Vagina (tissue), 2 donors: ENCODE measurements at regions not wholly inside any gene's neighbourhood (a gene's known extent, or its start where the extent isn't known, plus 50 kb on each side); places are given as distances from the start of the nearest gene placed in this dataset.

Experiments
- DNase-seq, 2 donors: peaks; one replicate each; pipeline ENCODE4 v3.0.0-alpha.2; 2017; ENCODE audit errors: extremely low spot score in 2 of 2
- H3K27ac ChIP-seq: fragments of 200-600 bp; sonication (generic); one replicate; pipeline ENCODE4 v1.5.1; 2019
- H3K27me3 ChIP-seq: fragments of 200-600 bp; sonication (generic); one replicate; pipeline ENCODE4 v1.5.1; 2019
- H3K36me3 ChIP-seq, 2 donors: fragments of 200-600 bp; sonication (generic); one replicate each; pipeline ENCODE4 v1.5.1; 2017 to 2019
- H3K4me1 ChIP-seq: fragments of 200-600 bp; sonication (generic); one replicate; pipeline ENCODE4 v1.5.1; 2019
- H3K4me3 ChIP-seq, 2 donors: fragments of 200-600 bp; sonication (generic); 1 replicate in 1 of 2; 2 replicates in 1 of 2; pipeline ENCODE4 v1.5.1; 2016 to 2019
- H3K9me3 ChIP-seq: fragments of 200-600 bp; sonication (generic); one replicate; pipeline ENCODE4 v1.5.1; 2019
- POLR2A ChIP-seq, 2 donors: fragments of 450-650 bp; IDR thresholded peaks; one replicate each; pipeline ENCODE4 v1.6.1; 2017; ENCODE audit warnings: antibody characterized with exemption in 2 of 2, mild to moderate bottlenecking in 2 of 2, moderate library complexity in 2 of 2
- POLR2AphosphoS5 ChIP-seq, 2 donors: sonication (generic); formaldehyde crosslinking; IDR thresholded peaks; one replicate each; pipeline ENCODE4 v1.9.0; 2017; ENCODE audit warnings: antibody characterized with exemption in 2 of 2, mild to moderate bottlenecking in 2 of 2, low read depth in 1 of 2; ENCODE audit not compliant: insufficient read depth in 1 of 2
- intact Hi-C: fragments of 100-400 bp; cut with DNase I; formaldehyde crosslinking; loops from one replicate; pipeline ENCODE4 v1.15.1; 2023
- TF ChIP-seq, protein P1 (sequence below), 3 experiments: fragments of 450-650 bp in 2 of 3; fragments of 200-600 bp in 1 of 3; sonication (generic) in 1 of 3; IDR thresholded peaks; one replicate each; pipeline ENCODE4 v1.5.1; 2017 to 2019; ENCODE audit warnings: antibody characterized with exemption in 3 of 3, mild to moderate bottlenecking in 2 of 3, moderate library complexity in 2 of 3

DNA sequence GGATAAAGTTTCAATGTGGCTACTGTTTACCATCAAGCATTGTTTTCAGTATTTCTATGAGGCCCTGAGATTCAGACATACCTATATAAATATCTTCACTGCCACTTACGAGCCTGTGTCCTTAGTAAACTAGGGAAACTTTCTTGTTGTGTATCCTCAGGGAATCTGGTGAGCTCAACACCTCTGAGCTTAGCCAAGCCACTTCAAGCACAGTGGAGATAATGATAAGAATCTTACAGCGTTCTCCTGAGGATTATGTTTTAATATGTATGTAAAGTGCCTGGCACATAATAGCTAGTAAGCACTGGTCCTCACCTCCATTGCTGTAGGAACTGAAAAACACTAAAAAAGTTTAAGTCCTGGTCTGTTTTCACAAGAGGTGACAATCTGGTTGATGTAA is 268.3 kb downstream of the SKIDA1 start:
- H3K36me3 ChIP-seq, result no peaks in the 10 kb centered on the region
- H3K4me1 ChIP-seq, result peaks cover 7% of the 10 kb centered on the region
- no peak for TF ChIP-seq POLR2AphosphoS5 (IDR thresholded peaks at IDR 0.05; ENCODE audit: insufficient read depth in 1 of 2, low read depth in 1 of 2)
- TF ChIP-seq, protein P1, sequence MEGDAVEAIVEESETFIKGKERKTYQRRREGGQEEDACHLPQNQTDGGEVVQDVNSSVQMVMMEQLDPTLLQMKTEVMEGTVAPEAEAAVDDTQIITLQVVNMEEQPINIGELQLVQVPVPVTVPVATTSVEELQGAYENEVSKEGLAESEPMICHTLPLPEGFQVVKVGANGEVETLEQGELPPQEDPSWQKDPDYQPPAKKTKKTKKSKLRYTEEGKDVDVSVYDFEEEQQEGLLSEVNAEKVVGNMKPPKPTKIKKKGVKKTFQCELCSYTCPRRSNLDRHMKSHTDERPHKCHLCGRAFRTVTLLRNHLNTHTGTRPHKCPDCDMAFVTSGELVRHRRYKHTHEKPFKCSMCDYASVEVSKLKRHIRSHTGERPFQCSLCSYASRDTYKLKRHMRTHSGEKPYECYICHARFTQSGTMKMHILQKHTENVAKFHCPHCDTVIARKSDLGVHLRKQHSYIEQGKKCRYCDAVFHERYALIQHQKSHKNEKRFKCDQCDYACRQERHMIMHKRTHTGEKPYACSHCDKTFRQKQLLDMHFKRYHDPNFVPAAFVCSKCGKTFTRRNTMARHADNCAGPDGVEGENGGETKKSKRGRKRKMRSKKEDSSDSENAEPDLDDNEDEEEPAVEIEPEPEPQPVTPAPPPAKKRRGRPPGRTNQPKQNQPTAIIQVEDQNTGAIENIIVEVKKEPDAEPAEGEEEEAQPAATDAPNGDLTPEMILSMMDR (IDR thresholded peaks at IDR 0.05), result no peak
- no peak for TF ChIP-seq POLR2A (IDR thresholded peaks at IDR 0.05)
- intact Hi-C loops, result no loop called here
- no peak overlapping the region for H3K27ac ChIP-seq
- no peaks in the 10 kb centered on the region for H3K9me3 ChIP-seq
- no peaks in the 10 kb centered on the region for H3K27me3 ChIP-seq
- DNase-seq, result no peak
- no peak overlapping the region for H3K4me3 ChIP-seq

DNA sequence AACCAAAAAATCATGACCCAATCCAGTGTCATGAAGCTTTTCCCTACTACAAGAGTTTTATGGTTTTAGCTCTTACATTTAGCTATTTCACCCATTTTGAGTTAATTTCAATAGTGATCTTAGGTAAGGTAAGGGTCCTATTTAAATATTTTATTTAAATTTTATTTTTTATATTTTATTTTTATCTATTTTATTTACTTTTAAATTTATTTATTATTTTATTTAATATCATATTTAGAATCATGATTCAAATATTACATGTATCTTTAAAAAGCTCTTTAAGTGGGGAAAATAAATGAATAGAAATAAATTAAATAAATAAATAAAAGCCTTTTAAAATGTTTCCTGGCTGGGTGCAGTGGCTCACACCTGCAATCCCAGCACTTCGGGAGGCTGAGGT is 276.0 kb downstream of the SKIDA1 start:
- TF ChIP-seq, protein P1 (IDR thresholded peaks at IDR 0.05), result no peak
- TF ChIP-seq POLR2A (IDR thresholded peaks at IDR 0.05) (no peak), POLR2AphosphoS5 (IDR thresholded peaks at IDR 0.05; ENCODE audit: insufficient read depth in 1 of 2, low read depth in 1 of 2) (no peak)
- H3K27ac ChIP-seq, result no peak overlapping the region
- no peaks in the 10 kb centered on the region for H3K4me1 ChIP-seq
- no peaks in the 10 kb centered on the region for H3K9me3 ChIP-seq
- no peak for DNase-seq
- intact Hi-C loops, result no loop called here
- H3K4me3 ChIP-seq, result no peak overlapping the region
- H3K36me3 ChIP-seq, result no peaks in the 10 kb centered on the region
- no peaks in the 10 kb centered on the region for H3K27me3 ChIP-seq

DNA sequence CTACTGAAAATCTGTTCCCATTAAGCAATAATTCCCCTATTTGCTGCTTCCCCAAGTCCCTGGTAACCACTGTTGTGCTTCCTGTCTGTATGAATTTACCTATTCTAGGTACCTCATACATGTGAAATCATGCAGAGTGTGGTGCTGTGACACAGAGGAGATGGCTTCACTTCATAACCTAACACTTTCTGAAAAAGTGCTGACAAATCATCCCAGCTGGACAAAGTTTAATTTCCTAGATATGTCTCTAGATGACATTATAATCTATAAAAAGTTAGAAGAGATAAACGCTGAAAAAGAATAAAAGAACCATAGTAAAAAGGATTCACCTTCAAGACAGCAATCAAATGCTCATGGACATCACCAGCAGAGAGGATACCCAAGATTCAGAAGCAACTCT is 277.9 kb downstream of the SKIDA1 start:
- Histone ChIP-seq H3K4me3 (no peak overlapping the region), H3K4me1 (no peaks in the 10 kb centered on the region), H3K27ac (no peak overlapping the region), H3K27me3 (no peaks in the 10 kb centered on the region), H3K36me3 (no peaks in the 10 kb centered on the region), H3K9me3 (no peaks in the 10 kb centered on the region)
- intact Hi-C loops, result no loop called here
- no peak for DNase-seq
- no peak for TF ChIP-seq POLR2AphosphoS5 (IDR thresholded peaks at IDR 0.05; ENCODE audit: insufficient read depth in 1 of 2, low read depth in 1 of 2)
- TF ChIP-seq POLR2A (IDR thresholded peaks at IDR 0.05), result no peak
- TF ChIP-seq, protein P1 (IDR thresholded peaks at IDR 0.05), result no peak

DNA sequence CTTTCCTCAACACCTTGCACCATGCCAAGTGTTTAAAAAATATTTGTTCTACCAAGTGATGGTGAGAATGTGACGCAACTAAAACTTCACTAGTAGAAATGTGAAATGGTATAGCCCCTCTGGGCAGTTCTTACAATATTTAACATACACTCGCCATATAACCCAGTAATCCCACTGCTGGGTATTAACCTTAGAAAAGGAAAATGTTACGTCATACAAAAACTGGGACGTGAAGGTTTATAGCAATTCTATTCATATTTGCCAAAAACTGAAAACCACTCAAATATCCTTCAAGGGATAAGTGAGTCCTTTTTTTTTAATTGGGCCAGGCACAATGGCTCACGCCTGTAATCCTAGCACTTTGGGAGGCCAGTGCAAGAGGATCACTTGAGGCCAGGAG is 279.3 kb downstream of the SKIDA1 start:
- Histone ChIP-seq H3K27ac (no peak overlapping the region), H3K4me1 (no peaks in the 10 kb centered on the region), H3K36me3 (no peaks in the 10 kb centered on the region), H3K27me3 (no peaks in the 10 kb centered on the region), H3K9me3 (no peaks in the 10 kb centered on the region), H3K4me3 (no peak overlapping the region)
- intact Hi-C loops, result no loop called here
- TF ChIP-seq POLR2AphosphoS5 (IDR thresholded peaks at IDR 0.05; ENCODE audit: insufficient read depth in 1 of 2, low read depth in 1 of 2) (no peak), POLR2A (IDR thresholded peaks at IDR 0.05) (no peak)
- TF ChIP-seq, protein P1 (IDR thresholded peaks at IDR 0.05), result no peak
- no peak for DNase-seq

DNA sequence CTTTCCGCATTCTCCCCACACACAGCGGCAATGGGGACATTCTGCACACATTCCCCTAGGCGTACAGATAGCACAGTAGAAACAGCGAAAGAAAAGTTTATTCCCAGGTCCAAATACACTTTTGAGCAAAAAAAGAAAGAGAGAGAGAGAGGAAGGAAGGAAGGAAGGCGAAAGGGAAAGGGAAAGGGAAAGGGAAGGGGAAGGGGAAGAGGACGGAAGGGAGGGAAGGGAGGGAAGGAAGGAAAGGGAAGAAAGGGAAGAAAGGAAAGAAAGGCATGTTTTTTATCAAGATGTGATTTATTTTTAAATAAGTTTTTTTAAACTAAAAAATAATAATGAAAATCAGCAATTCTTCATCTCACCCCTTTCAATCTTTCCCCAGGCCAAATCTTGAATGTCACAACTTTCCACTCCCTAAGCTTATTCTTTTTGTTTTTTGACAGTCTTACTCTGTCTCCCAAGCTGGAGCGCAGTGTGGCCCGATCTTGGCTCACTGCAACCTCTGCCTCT is 281.7 kb downstream of the SKIDA1 start:
- no peaks in the 10 kb centered on the region for H3K9me3 ChIP-seq
- no peaks in the 10 kb centered on the region for H3K36me3 ChIP-seq
- intact Hi-C loops, result no loop called here
- TF ChIP-seq POLR2AphosphoS5 (IDR thresholded peaks at IDR 0.05; ENCODE audit: insufficient read depth in 1 of 2, low read depth in 1 of 2) (no peak), POLR2A (IDR thresholded peaks at IDR 0.05) (no peak)
- TF ChIP-seq, protein P1 (IDR thresholded peaks at IDR 0.05), result no peak
- H3K4me3 ChIP-seq, result no peak overlapping the region
- no peak for DNase-seq
- H3K27me3 ChIP-seq, result no peaks in the 10 kb centered on the region
- H3K27ac ChIP-seq, result no peak overlapping the region
- H3K4me1 ChIP-seq, result no peaks in the 10 kb centered on the region
